ENCODE measurements at regions not wholly inside any gene's neighbourhood (a gene's known extent, or its start where the extent isn't known, plus 50 kb on each side); places are given as distances from the start of the nearest gene placed in this dataset.
"Not testable (repeated sequence)": the region's sequence is repeated elsewhere in the genome, so short reads cannot be mapped to it uniquely, and the experiment has no call there.

GRCh38 chr12:31813305-31813704, 84.5 kb upstream of the AMN1 start:
- peak; percentile 31 for DNase-seq (ENCODE audit: low read depth)
- TF ChIP-seq CTCF (conservative IDR thresholded peaks at IDR 0.05; ENCODE audit: low read depth, low read length): peak; percentile 54
- no peak overlapping the region for H3K4me3 ChIP-seq (ENCODE audit: low read depth, low read length)

GRCh38 chr12:31807773-31808097, 78.9 kb upstream of the AMN1 start:
- no peak overlapping the region for H3K4me3 ChIP-seq (ENCODE audit: low read depth, low read length)

GRCh38 chr12:31807081-31807772, 78.4 kb upstream of the AMN1 start:
- not testable (repeated sequence) for H3K4me3 ChIP-seq (ENCODE audit: low read depth, low read length); DNase-seq (ENCODE audit: low read depth)

More at GRCh38 chr12:31807773-31808097, 78.9 kb upstream of the AMN1 start:
- DNase-seq (ENCODE audit: low read depth): no peak
- no peak for TF ChIP-seq CTCF (conservative IDR thresholded peaks at IDR 0.05; ENCODE audit: low read depth, low read length)

GRCh38 chr12:31805681-31806080, 76.9 kb upstream of the AMN1 start:
- not testable (repeated sequence) for H3K4me3 ChIP-seq (ENCODE audit: low read depth, low read length); DNase-seq (ENCODE audit: low read depth)

- H3K4me3 ChIP-seq (ENCODE audit: low read depth, low read length); DNase-seq (ENCODE audit: low read depth): not testable (repeated sequence)
These were observed 75.9 kb upstream of the AMN1 start for GRCh38 chr12:31804707-31805106.

- no peak for TF ChIP-seq CTCF (conservative IDR thresholded peaks at IDR 0.05; ENCODE audit: low read depth, low read length)
- no peak for DNase-seq (ENCODE audit: low read depth)
- no peak overlapping the region for H3K4me3 ChIP-seq (ENCODE audit: low read depth, low read length)
These were observed 75.3 kb upstream of the AMN1 start for GRCh38 chr12:31804185-31804504.

- no peak overlapping the region for H3K4me3 ChIP-seq (ENCODE audit: low read depth, low read length)
- no peak for TF ChIP-seq CTCF (conservative IDR thresholded peaks at IDR 0.05; ENCODE audit: low read depth, low read length)
- DNase-seq (ENCODE audit: low read depth): no peak
These were observed 74.7 kb upstream of the AMN1 start for GRCh38 chr12:31803306-31804184.

GRCh38 chr12:31801872-31802271, 73.1 kb upstream of the AMN1 start:
- no peak for DNase-seq (ENCODE audit: low read depth)
- no peak for TF ChIP-seq CTCF (conservative IDR thresholded peaks at IDR 0.05; ENCODE audit: low read depth, low read length)
- H3K4me3 ChIP-seq (ENCODE audit: low read depth, low read length): no peak overlapping the region
